Sigmoid colon (tissue), 4 donors: ENCODE measurements at regions not wholly inside any gene's neighbourhood (a gene's known extent, or its start where the extent isn't known, plus 50 kb on each side); places are given as distances from the start of the nearest gene placed in this dataset.

Experiments used
- EP300 ChIP-seq, 4 donors: sonication (generic); formaldehyde crosslinking; IDR thresholded peaks; one replicate each; pipeline ENCODE4 v1.6.1; 2017; ENCODE audit warnings: antibody characterized with exemption in 4 of 4
- POLR2A ChIP-seq, 2 donors: fragments of 450-650 bp; IDR thresholded peaks; one replicate each; pipeline ENCODE4 v1.6.1; 2016; ENCODE audit warnings: antibody characterized with exemption in 2 of 2, mild to moderate bottlenecking in 2 of 2, moderate library complexity in 2 of 2
- TF ChIP-seq, protein P1 (sequence below), 4 experiments: fragments of 450-650 bp in 3 of 4; fragments of 200-600 bp in 1 of 4; IDR thresholded peaks; one replicate each; pipeline ENCODE4 v1.5.1; 2016 to 2019; ENCODE audit warnings: antibody characterized with exemption in 4 of 4, mild to moderate bottlenecking in 3 of 4, moderate library complexity in 2 of 4

DNA sequence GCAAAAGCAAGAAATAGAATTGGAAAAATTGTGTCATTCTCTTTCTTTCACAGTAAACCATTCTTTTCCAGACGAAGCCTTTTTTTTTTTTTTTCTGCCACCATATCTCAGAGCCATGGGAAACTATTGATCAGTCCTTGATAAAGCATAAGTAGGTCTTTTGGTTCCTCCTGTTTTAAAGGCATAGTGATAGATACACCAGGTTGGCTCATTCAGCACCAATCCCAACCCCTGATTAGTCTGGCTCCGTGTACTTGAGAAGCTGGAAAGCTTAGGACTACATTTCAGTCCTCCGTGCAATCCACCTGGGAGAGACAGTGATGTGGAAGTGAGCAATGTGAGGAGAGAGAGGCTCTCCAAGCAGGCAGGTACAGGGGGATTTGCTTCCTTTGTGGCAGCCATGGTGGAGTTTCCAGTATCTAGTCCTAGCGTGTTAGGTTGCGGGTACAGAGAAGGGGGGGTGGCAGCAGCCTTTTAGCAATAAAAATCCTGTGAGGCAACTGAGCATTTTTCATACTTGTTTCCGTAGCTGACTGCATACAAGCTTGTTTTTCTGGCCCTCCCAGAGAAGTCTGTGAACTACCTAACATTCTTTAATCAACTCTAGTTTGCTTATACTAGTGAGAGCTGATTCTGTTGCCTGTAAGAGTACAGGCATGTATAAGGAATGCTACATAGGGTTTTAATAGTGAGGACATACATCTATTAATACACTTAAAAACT lies 127.4 kb upstream of the CTTNBP2 start:
- TF ChIP-seq, protein P1, sequence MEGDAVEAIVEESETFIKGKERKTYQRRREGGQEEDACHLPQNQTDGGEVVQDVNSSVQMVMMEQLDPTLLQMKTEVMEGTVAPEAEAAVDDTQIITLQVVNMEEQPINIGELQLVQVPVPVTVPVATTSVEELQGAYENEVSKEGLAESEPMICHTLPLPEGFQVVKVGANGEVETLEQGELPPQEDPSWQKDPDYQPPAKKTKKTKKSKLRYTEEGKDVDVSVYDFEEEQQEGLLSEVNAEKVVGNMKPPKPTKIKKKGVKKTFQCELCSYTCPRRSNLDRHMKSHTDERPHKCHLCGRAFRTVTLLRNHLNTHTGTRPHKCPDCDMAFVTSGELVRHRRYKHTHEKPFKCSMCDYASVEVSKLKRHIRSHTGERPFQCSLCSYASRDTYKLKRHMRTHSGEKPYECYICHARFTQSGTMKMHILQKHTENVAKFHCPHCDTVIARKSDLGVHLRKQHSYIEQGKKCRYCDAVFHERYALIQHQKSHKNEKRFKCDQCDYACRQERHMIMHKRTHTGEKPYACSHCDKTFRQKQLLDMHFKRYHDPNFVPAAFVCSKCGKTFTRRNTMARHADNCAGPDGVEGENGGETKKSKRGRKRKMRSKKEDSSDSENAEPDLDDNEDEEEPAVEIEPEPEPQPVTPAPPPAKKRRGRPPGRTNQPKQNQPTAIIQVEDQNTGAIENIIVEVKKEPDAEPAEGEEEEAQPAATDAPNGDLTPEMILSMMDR (IDR thresholded peaks at IDR 0.05), result no peak
- TF ChIP-seq EP300 (IDR thresholded peaks at IDR 0.05) (no peak), POLR2A (IDR thresholded peaks at IDR 0.05) (no peak)
